Prostate gland (tissue), 2 donors: ENCODE measurements at regions not wholly inside any gene's neighbourhood (a gene's known extent, or its start where the extent isn't known, plus 50 kb on each side); places are given as distances from the start of the nearest gene placed in this dataset.

Experiments used
- DNase-seq: peaks from one replicate; pipeline ENCODE4 v3.0.0-alpha.2; 2019; ENCODE audit warnings: low spot score
- H3K27ac ChIP-seq, 2 donors: fragments of 200-600 bp; sonication (generic); 2 replicates each; pipeline ENCODE4 v1.5.1; 2017 to 2019
- H3K27me3 ChIP-seq: fragments of 200-600 bp; sonication (generic); replicated peaks from 2 replicates; pipeline ENCODE4 v1.5.1; 2019; ENCODE audit not compliant: insufficient read depth
- H3K36me3 ChIP-seq, 2 donors: fragments of 200-600 bp; sonication (generic); 1 replicate in 1 of 2; 2 replicates in 1 of 2; pipeline versions ENCODE4 v1.5.1 to v1.8.1; 2017 to 2019
- H3K4me1 ChIP-seq: fragments of 200-600 bp; sonication (generic); replicated peaks from 2 replicates; pipeline ENCODE4 v1.5.1; 2019
- H3K4me3 ChIP-seq, 2 donors: fragments of 200-600 bp; sonication (generic); 2 replicates each; pipeline ENCODE4 v1.5.1; 2017 to 2019
- H3K9me3 ChIP-seq: fragments of 200-600 bp; sonication (generic); 2 replicates; pipeline ENCODE4 v1.5.1; 2017
- CTCF ChIP-seq, 4 experiments: fragments of 200-600 bp in 2 of 4; fragments of 450-650 bp in 2 of 4; sonication (generic) in 2 of 4; IDR thresholded peaks; 1 replicate in 3 of 4; 2 replicates in 1 of 4; pipeline ENCODE4 v1.5.1; 2016 to 2019; ENCODE audit warnings: antibody characterized with exemption in 4 of 4, mild to moderate bottlenecking in 2 of 4, moderate library complexity in 2 of 4
- POLR2A ChIP-seq: fragments of 450-650 bp; IDR thresholded peaks from one replicate; pipeline ENCODE4 v1.6.1; 2016; ENCODE audit warnings: antibody characterized with exemption, mild to moderate bottlenecking
- POLR2AphosphoS5 ChIP-seq: sonication (generic); formaldehyde crosslinking; IDR thresholded peaks from one replicate; pipeline ENCODE4 v1.6.1; 2017; ENCODE audit warnings: antibody characterized with exemption
- WGBS: methylation state at CpG from one replicate; pipeline ENCODE4 v1.1.5; 2018; 5-methylcytosine and 5-hydroxymethylcytosine counted together
- intact Hi-C: fragments of 100-400 bp; cut with DNase I; formaldehyde crosslinking; loops from one replicate; pipeline ENCODE4 v1.14.2; 2022

- intact Hi-C loops, result no loop called here
- Histone ChIP-seq H3K4me1 (no peaks in the 10 kb centered on the region), H3K9me3 (no peaks in the 10 kb centered on the region), H3K27me3 (no peaks in the 10 kb centered on the region), H3K4me3 (no peak overlapping the region), H3K27ac (no peak overlapping the region), H3K36me3 (no peaks in the 10 kb centered on the region)
- no peak for TF ChIP-seq POLR2AphosphoS5
- DNase-seq, result no peak
Observed at GRCh38 chr14:21995332-21995731, 321.7 kb upstream of the OR4E1 start.

- intact Hi-C loops, result no loop called here
- no peak overlapping the region for H3K4me3 ChIP-seq
- no peaks in the 10 kb centered on the region for H3K4me1 ChIP-seq
- DNase-seq, result no peak
- TF ChIP-seq POLR2AphosphoS5 (no peak), POLR2A (no peak), CTCF (IDR thresholded peaks at IDR 0.05) (no peak)
- no peaks in the 10 kb centered on the region for H3K36me3 ChIP-seq
- no peaks in the 10 kb centered on the region for H3K9me3 ChIP-seq
- no peak overlapping the region for H3K27ac ChIP-seq
- H3K27me3 ChIP-seq, result no peaks in the 10 kb centered on the region
Observed at GRCh38 chr14:21993837-21994236, 320.2 kb upstream of the OR4E1 start.

GRCh38 chr14:21993070-21993469 lies 319.5 kb upstream of the OR4E1 start:
- intact Hi-C loops, result no loop called here
- Histone ChIP-seq H3K4me3 (no peak overlapping the region), H3K4me1 (no peaks in the 10 kb centered on the region), H3K27me3 (no peaks in the 10 kb centered on the region), H3K9me3 (no peaks in the 10 kb centered on the region), H3K27ac (no peak overlapping the region), H3K36me3 (no peaks in the 10 kb centered on the region)
- DNase-seq, result no peak
- 60% methylated on average over 5 of the region's 5 CpGs for WGBS
- TF ChIP-seq CTCF (IDR thresholded peaks at IDR 0.05), result no peak
- TF ChIP-seq POLR2AphosphoS5, result no peak
- TF ChIP-seq POLR2A, result no peak

GRCh38 chr14:21991130-21991529 lies 317.5 kb upstream of the OR4E1 start:
- H3K27ac ChIP-seq, result no peak overlapping the region
- no peaks in the 10 kb centered on the region for H3K9me3 ChIP-seq
- no peaks in the 10 kb centered on the region for H3K27me3 ChIP-seq
- no peak for DNase-seq
- H3K36me3 ChIP-seq, result no peaks in the 10 kb centered on the region
- no peaks in the 10 kb centered on the region for H3K4me1 ChIP-seq
- 68% methylated on average over 2 of the region's 2 CpGs for WGBS
- intact Hi-C loops, result no loop called here
- no peak overlapping the region for H3K4me3 ChIP-seq
- TF ChIP-seq POLR2A (no peak), CTCF (IDR thresholded peaks at IDR 0.05) (no peak), POLR2AphosphoS5 (no peak)

GRCh38 chr14:21990116-21990515 lies 316.5 kb upstream of the OR4E1 start:
- H3K27ac ChIP-seq, result no peak overlapping the region

More at GRCh38 chr14:21990116-21990515, 316.5 kb upstream of the OR4E1 start:
- intact Hi-C loops, result no loop called here
- TF ChIP-seq CTCF (IDR thresholded peaks at IDR 0.05) (peak in 1 of 4 experiments; percentile 16), POLR2A (no peak)
- H3K36me3 ChIP-seq, result no peaks in the 10 kb centered on the region
- no peaks in the 10 kb centered on the region for H3K4me1 ChIP-seq
- no peak overlapping the region for H3K4me3 ChIP-seq
- 19% methylated on average over 2 of the region's 2 CpGs for WGBS
- no peak for DNase-seq
- no peaks in the 10 kb centered on the region for H3K9me3 ChIP-seq
- H3K27me3 ChIP-seq, result no peaks in the 10 kb centered on the region
